HuH-7 (cell line): ENCODE measurements at regions not wholly inside any gene's neighbourhood (a gene's known extent, or its start where the extent isn't known, plus 50 kb on each side); places are given as distances from the start of the nearest gene placed in this dataset.

Experiments
- DNase-seq: peaks from one replicate; pipeline ENCODE4 v3.0.0; 2011; ENCODE audit warnings: low spot score

GRCh38 chrX:104306180-104306579, 51.4 kb upstream of the ESX1 start:
- DNase-seq: no peak
